ENCODE measurements at regions not wholly inside any gene's neighbourhood (a gene's known extent, or its start where the extent isn't known, plus 50 kb on each side); places are given as distances from the start of the nearest gene placed in this dataset.

DNA sequence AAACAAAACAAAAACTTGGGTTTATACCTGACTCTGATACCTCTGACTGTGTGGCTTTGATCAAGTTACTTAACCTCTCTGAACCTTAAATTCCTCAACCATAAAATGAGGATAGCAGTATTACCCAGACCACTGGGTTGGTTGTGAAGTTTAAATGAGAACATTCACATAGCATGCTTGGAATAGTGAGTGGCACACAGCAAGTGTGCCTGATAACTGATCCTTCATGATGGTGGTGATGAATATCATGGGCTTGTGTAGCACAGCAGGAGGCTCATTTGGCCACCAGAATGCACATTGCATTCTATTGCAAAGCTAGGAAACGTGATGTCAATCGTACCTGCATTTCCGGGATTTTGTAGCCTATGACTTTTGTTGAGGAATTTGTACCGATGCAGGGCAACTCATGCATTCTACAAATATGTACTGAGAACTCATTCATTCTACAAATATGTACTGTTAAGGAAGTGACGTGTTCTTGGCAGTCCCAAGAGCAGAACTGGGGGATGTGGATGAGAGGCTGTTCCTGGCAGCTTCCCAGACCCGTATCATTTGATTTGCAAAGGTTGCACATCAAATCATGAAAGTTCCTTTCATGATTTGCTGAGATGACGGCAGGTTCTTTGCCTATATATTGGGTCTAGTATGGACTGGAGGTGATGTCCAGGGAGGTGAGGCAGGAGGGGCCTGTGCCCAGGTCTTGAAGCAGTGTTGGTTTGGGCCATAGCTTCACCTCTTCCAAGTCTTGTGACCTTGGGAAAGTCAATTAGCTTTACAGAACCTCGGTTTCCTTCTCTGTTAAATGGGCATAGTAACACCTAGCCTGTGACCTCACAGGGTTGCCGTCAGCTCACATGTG, 94.6 kb upstream of the SMNDC1 start:
- peak; percentile 99 for DNase-seq

DNA sequence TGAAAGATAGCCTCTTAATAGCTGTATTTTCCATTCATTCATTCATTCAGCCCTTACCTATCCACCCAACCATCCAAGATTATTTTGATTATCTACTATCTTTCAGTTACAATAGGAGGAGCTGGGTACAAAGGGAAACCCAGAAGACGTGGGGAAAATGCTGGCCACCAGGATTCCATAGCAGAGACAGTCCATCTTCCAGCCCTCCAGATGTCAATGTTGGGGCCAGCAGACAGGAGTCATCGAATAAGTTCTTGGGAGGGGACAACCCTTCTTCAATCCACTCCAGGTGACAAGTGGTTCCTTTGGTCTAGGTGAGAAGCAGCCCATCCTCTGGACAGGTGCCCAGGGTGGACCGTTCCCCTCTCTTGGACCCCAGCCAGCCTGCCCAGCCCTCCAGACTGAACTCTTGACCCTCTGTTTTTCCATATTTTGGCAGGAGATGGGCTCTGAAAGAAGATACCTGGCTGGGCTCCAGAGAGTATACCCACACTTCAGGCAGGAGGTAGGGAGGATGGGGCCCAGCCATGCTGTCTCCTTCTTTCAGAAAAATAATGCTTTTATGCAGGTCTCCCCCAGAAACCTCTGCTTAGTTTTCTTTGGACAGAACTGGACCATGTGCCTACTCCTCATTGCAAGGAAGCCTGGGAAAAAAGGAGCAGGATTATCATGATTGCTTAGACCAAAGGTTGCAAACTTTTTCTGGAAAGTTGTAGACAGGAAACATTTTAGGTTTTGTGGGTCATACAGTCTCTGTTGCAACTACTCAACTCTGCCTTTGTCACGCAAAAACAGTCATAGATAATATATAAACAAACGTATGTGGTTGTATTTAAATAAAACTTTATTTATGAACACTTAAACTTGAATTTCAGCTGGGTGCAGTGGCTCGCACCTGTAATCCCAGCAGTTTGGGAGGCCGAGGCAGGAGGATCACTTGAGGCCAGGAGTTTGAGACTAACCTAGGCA, 95.5 kb upstream of the SMNDC1 start:
- no peak for DNase-seq

DNA sequence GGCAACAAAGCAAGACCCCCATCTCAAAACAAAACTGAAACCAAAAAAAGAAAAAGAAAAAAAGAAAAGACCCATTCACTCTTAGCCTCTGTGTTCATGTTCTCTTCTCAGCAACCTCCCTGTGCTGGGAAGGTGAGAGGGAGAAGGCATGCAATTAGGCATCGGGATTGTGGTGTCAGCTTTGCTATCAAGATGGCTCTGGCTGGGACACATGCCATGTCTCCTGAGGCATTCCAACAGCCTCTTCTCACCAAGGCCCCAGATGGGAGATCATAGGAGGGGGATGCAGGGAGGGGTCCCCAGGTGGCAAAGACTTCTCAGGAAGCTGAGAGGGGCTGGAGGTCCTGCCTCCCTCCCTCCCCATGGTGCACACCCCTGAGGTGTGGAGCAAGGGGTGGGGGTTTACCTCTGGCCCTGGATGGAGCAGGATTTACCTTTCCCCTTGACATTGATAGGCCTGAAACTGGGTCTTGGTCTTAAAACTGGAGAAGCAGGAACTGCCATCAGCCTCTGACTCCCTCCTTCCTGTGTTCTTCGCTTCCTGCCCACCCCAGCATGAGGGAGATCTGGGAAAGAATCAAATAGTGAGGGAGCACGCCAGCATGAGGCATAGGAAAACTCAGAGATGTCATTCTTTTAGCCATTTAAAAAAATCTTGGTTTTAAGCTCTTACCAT, 96.2 kb upstream of the DUSP5 start:
- DNase-seq, result no peak

DNA sequence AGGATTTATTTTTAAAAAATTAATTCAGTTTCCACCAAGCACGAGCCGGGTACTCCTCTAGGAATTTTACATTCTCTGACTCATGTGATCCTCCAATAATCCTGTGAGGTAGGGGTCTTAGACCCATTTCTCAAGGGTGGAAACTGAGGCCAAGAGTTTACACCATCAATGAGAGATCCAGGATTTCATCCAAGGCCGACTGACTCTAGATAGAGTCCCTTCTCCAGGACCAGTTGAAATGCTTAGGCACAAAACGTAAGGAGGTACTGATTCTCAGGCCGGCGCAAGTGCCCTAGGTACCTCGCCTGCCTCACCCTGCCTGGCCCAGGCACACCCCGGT, 95.7 kb upstream of the DUSP5 start:
- no peak for DNase-seq

DNA sequence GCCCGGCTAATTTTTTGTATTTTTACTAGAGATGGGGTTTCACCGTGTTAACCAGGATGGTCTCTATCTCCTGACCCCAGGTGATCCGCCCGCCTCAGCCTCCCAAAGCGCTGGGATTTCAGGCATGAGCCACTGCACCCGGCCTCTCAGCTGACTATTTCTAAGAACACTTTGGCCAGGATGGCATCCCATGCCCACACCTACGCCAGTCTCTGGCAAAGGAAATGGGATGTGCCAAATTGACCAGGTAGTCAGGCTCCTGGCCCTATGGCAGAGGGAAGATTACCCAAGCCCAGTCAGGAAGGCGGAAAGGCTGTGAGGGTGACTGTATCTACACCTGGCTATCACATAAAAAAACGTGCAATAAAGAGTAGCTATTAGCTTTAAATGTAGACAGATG, 94.1 kb upstream of the DUSP5 start:
- no peak for DNase-seq

DNA sequence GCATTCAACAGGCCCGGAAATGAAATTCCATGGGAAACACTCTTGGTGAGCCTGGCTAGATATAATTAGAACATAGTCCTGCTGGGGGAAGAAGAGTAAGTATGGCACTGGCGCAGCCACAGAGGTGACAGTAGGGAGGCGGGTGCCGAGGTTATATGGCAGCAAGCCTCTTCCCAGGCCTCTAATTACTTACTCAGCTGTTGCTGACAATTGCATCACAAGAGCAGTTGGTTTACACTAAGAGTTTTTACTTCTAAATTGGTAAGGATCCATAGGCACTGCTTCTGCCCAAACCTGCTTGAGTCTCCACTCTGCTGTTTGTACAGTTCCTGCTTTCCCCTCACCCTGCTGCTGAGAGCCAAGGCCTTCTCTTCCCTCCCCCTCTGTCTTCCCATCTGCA, 93.3 kb upstream of the DUSP5 start:
- peak; percentile 41 for DNase-seq

DNA sequence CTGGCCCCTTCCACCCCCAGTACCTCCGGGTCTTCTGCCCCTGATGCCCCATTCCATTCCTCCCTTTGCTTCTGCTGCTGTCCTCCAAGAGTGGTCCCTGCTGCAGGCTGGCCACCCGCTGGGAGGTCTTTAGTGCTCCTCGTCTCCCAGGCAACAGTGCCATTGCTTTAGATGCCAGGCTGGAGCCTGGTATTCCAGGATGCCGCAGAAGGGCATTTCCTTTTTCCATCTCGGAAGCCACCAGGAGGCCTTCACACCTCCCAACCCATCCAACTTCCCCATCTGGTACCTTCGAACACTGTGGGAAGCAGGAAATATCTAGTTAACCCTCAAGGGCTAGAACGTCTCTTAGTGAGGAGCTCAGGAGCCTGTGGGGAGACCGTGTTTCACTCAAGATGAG, 92.9 kb upstream of the DUSP5 start:
- DNase-seq, result no peak

DNA sequence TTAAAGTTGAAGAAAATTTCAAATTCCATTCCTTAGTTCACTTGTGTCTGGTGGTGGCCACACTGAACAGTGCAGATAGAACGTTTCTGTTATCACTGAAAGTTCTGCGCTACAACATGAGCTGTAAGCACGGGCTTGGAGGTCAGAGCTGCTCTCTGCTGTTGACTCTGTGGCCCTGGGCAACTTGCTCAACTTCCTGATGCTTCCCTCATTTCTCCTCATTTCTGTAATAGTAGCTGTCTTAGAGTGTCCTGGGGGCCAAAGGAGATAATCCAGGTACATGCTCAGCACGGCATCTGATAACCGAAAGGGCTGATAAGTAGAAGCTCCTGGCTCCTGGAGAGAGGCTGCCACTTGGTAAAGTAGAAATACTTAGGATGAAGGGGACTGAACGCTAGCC, 92.3 kb upstream of the DUSP5 start:
- DNase-seq, result no peak

DNA sequence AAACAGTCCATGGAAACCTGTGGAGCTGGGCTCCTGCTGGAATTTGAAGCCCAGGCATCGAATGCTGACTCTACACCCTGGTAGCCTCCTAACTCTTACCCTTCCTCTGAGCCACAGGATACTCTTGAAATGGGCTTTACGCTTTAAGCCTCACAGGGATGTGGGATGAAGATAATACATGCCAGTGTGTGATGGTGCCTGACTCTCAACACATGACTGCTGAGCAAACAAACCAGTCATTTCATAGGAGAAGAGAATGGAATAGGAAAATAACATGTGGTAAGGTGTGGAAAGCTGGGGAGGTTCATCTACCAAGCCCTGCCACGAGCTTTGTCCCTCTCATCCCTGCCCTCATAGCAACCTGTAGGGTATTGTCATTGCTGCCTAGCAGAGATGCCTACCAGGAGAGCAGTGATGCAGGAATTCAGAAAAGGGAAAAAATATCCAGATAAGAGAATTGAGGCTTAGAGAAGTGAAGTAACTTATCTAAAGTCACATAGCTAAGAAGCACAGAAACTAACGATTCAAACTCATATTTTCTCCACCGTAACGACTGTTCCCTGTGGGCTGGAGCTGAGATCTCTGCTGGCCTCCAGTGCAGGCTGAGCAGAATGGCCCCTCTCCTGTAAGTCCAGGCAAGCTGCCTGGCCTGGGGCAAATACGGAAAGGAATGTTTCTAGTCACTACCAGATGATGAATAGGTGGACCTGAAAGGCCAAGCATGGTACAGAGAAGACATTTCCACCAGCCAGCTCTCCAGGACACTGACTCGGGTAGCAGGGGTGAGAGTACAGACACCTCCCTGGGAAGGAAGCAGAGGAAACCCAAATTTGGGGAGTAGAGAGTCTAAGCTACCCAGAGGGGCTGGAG, 90.2 kb upstream of the DUSP5 start:
- no peak for DNase-seq

DNA sequence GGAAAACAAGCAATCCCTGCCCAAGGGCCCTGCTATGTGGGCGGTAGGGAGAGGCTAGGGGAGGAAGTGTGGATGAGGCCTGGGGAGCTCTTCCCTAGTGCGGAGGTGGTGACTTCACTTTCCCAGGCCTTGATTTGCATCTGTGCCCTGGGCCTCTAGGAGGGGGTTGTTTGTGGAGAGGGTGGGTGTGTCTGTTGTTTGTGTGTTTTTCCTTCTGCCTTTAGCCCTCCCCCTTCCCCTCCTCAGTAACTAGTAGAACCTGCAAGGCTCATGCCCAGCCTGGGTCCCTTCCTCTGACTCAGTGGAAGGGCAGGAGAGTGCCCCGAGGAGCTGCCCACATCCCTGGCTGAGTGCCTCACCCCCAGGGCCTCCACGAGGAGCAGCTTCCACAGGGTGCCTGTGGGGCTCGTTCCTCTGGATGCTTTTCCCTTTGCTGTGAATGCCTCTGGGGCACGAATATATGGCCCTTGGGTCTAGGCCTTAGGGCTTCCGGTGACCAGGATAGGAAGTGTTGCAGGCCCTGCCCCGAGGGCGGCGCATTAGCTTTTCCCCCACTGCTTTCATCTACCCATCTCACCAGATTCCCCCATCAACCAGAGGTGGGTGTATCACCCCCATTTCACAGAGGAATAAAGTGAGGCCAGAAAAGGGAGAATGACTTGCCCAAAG, 89.4 kb upstream of the DUSP5 start:
- DNase-seq, result no peak

DNA sequence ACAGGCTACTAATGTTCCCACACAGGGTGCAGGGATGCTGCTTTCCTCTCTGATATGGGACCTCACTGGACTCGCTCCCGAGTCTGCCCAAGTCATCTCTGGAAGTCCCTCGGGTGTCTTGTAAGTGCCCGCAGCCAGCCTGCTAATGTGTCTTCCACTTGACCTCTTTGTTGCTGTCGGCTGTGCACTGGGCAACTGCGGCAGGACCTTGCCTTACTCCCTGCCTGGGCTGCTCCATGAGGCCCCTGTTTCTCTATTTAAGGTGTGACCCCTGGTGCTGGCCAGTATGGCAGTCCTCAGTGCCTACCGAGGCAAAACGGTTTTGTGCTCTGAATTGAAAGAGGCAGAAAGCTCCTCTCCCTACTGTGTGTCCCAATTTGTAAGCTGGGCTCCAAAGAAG, 88.8 kb upstream of the DUSP5 start:
- DNase-seq, result no peak

DNA sequence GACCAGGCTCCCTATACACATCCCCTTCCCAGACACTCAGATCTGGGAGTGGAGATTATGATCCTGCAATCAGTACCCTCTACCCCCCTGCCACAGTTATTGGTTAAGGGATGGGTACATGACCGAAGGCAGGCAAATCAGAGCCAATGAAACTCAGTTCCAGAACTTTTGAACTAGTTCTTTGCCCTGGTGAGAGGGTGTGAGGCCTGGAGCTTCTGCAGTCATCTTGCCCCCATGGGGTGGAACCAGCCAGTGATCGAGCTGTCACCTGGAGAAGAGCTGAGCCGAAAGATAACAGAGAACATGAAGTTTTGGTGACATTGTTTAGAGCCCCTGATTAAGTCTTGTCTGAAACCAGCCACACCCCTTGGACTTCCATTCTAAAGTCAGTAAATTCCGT, 88.2 kb upstream of the DUSP5 start:
- no peak for DNase-seq

DNA sequence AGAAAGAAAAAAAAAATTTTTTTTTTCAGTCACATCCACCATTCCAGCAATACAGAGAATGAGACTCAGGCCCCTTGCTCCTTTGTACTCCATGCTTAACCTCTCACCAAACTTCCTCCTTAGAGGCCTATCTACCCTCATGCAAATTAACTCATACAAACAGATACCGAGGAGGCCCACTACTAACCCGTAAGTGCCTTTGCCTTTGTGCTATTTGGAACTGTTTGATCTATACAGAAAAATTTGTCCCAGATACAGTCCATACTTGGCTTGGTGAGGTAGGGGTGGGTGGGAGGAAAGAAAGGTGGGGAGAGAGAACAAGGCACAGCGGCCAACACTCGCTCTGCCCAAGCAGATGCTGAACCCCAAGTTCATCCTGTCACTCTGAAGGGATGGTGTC, 87.8 kb upstream of the DUSP5 start:
- DNase-seq, result no peak

DNA sequence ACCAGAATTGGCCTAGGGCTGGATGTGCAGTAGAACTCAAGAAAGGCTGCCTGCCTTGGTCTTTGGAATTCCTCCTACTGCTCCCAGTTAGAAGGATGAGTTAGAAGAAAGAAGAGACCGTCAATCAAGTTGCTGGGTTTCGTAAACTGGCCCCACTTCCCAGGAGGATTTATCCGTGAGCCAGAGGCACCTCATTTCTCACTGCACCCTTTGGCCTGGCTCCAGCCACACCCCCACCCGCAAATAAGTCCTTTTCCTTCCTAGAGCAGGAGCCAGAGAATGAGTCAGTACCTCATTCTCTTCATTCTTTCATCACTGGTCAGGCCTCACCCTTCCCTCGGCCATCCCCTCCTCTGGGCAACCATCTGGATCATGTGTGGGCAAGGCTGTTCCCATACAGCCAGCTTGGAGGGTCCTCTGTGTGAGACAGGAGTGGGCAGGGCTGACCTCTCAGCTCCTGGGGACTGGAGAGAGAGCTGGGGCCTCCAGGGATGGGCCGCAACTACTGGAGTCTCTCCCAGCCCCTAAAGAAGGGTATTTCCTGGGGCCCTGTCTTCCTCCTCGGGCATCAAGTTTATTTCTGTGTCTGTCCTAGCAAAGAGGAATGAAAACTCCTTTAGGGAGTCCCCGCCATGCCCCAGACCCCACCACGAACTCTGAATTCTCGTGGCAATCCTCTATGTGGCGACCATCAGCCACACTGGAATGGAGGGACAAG, 87.2 kb upstream of the DUSP5 start:
- peak; percentile 97 for DNase-seq

DNA sequence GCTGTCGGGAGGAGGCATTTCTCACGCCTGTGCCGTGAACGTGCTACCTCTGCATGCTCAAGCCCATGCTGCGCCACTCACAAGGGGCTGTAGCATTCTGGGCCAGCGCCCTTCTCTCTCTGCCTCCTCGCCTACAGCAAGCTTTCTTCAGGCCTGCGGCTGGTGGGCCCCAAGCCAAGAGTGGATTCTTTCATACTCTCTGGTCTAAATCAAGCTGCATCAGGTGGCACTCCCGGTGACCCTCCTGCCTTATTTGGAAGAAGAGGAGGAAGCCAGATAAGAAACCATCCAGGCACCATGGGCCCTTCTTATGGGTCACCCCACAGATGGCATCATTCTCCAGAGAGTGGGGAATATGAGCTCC, 86.7 kb upstream of the DUSP5 start:
- DNase-seq, result peak; percentile 74

DNA sequence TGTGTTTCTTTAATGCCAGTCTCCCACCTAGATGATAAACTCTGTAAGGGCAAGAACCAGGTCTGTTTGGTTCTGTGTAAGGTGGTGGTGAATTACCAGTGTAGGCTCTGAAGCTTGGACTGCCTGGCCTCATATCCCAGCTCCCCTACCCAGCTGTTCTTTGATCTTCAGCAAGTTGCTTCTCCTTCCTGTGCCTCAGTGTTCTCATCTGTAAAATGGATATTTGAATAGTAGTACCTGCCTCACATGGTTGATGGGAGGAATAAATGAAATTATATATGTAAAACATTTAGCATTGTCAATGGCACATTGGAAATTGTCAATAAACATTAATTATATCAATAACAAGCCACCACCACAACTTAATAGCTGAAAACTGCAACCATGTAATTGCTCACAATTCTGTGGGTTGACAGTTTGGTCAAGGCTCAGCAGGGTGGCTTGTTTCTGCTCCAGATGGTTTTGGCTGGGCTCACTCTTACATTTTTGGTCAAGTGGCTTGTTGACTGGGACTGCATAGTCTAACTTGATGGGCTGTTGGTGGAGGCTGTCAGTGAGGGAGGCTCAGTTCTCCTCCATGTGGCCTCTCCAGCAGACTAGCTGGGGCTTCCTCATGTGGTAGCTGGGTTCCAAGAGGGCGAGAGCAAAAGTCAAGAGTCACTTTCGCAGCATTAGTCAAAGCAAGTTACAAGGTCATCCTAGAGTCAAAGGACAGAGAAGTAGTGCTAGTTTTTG, 84.5 kb upstream of the DUSP5 start:
- peak; percentile 54 for DNase-seq

DNA sequence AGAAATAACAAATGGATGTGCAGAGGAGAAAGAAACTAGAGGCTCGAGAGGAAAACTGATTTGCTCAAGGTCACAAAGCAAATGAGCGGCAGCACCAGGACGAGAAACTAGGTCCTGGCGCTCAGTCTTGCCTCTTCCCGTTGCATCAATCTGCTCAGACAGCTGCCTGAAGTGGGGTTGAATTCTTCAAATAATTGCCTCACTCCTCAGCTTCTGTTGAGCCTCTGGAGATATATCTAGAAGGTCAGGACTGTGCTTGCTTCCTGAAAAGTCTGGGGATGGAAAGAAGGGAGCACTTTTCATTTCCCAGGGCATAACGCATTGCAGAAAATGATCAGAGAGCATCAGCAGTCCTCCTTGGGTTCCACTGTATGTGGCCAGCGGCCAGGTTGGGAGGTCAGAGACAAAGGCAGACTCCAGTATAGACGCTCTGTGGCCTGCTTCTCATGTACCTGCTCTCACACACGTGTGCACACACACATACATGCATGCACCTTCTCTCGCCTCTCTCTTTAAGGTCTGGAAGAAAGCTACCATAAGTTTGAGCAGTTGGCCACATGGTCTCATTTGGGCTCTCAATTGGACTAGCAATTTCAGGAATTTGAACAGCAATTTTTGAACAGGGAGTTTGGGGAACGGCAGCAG, 83.7 kb upstream of the DUSP5 start:
- DNase-seq, result peak; percentile 51

DNA sequence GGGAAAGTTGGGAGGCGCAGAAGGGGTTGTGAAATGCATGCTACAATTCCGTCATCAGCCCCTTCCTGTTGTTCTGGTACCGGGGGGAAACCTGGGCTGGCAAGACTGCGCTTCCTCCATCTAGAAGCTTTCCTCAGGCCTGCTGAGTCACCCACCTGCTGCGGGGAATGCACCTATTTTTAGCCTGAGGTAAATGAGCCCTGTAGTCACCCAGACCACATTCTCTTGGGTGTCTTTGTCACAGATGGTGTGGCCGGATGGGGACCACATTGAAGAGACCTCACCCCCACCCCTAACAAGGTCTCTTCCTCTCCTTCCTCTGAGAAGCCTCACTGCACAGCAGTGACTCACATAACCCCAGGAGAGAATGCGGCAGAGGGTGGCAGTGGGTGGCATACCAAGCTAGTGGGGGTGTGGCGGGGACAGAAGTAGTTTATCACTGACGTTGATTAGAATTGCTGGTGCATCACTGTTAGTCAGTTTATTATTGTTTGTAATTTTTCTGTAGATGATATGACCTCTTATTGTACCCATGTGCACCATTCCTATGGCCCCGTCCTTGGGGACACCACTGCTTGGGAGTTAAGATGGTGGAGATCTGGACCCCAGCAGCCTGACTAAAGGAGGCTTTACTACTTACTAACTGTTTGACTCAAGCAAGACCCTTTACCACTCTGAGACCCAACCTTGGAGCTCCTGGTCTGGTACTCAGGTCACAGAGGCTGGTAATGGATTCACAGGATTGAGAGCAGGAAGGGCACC, 83.0 kb upstream of the DUSP5 start:
- DNase-seq, result no peak

DNA sequence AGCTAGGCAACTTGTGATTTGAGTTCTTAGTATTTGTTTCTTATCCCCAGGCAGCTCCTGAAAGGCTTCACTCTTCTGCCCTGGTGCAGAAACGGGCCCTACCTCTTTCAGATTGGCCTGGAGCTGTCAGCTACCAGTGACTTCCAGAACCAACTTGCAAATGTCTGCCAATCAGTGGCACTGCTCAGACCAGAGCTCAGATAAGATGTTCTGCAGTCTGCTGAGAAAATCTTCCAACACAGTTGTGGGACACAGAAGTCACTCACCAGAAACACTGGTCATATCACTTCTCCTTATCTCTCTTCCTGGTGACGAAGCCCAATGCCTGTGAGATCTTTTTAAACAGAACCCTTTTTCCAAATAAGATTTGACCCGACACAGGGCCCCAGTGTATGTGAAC, 81.9 kb upstream of the DUSP5 start:
- no peak for DNase-seq
